Left ventricle myocardium inferior (tissue), 1 donor: ENCODE measurements at regions not wholly inside any gene's neighbourhood (a gene's known extent, or its start where the extent isn't known, plus 50 kb on each side); places are given as distances from the start of the nearest gene placed in this dataset.
"Not testable (repeated sequence)": the region's sequence is repeated elsewhere in the genome, so short reads cannot be mapped to it uniquely, and the experiment has no call there.

Experiments
- DNase-seq: peaks from one replicate; pipeline ENCODE4 v3.0.0-alpha.2; 2020
- H3K27ac ChIP-seq: fragments of 200-600 bp; replicated peaks from 2 replicates; pipeline ENCODE4 v1.8.0; 2021
- H3K27me3 ChIP-seq: fragments of 200-600 bp; 2 replicates; pipeline ENCODE4 v1.8.0; 2021; ENCODE audit warnings: low read depth
- H3K36me3 ChIP-seq: fragments of 200-600 bp; 2 replicates; pipeline ENCODE4 v1.8.0; 2021
- H3K4me1 ChIP-seq: fragments of 200-600 bp; 2 replicates; pipeline ENCODE4 v1.8.0; 2021
- H3K4me3 ChIP-seq: fragments of 200-600 bp; 2 replicates; pipeline ENCODE4 v1.8.0; 2021; ENCODE audit warnings: mild to moderate bottlenecking, moderate library complexity
- H3K9me3 ChIP-seq: fragments of 200-600 bp; replicated peaks from 2 replicates; pipeline ENCODE4 v1.8.0; 2021
- CTCF ChIP-seq: fragments of 200-600 bp; IDR thresholded peaks from 2 replicates; pipeline ENCODE4 v1.8.0; 2021; ENCODE audit warnings: antibody characterized with exemption, mild to moderate bottlenecking, borderline replicate concordance
- intact Hi-C: fragments of 100-400 bp; cut with micrococcal nuclease; formaldehyde crosslinking; loops from one replicate; pipeline ENCODE4 v1.11.0; 2022
- donor health status: DM: no; HTN: yes; CAD: no; lungs with severe emphysema.

GRCh38 chr6:16822975-16823717 lies 61.9 kb upstream of the ATXN1 start:
- intact Hi-C loops: no loop called here
- no peaks in the 10 kb centered on the region for H3K27me3 ChIP-seq
- H3K9me3 ChIP-seq: no peaks in the 10 kb centered on the region

GRCh38 chr6:16822529-16822928 lies 61.3 kb upstream of the ATXN1 start:
- no peaks in the 10 kb centered on the region for H3K27me3 ChIP-seq
- H3K4me1 ChIP-seq: no peaks in the 10 kb centered on the region
- no peak overlapping the region for H3K4me3 ChIP-seq
- no peak overlapping the region for H3K27ac ChIP-seq
- DNase-seq: no peak
- intact Hi-C loops: no loop called here
- TF ChIP-seq CTCF: no peak
- H3K36me3 ChIP-seq: no peaks in the 10 kb centered on the region
- H3K9me3 ChIP-seq: no peaks in the 10 kb centered on the region

More at GRCh38 chr6:16822975-16823717, 61.9 kb upstream of the ATXN1 start:
- DNase-seq: no peak
- Histone ChIP-seq H3K4me1 (no peaks in the 10 kb centered on the region), H3K4me3 (no peak overlapping the region), H3K36me3 (no peaks in the 10 kb centered on the region), H3K27ac (no peak overlapping the region)
- TF ChIP-seq CTCF: no peak

GRCh38 chr6:16821834-16822264 lies 60.6 kb upstream of the ATXN1 start:
- H3K36me3 ChIP-seq: no peaks in the 10 kb centered on the region
- no peak for TF ChIP-seq CTCF
- no peaks in the 10 kb centered on the region for H3K27me3 ChIP-seq
- no peaks in the 10 kb centered on the region for H3K9me3 ChIP-seq
- DNase-seq: no peak
- no peaks in the 10 kb centered on the region for H3K4me1 ChIP-seq
- intact Hi-C loops: no loop called here
- H3K4me3 ChIP-seq: no peak overlapping the region
- H3K27ac ChIP-seq: no peak overlapping the region

- H3K4me3 ChIP-seq, H3K4me1 ChIP-seq, H3K9me3 ChIP-seq, H3K36me3 ChIP-seq, DNase-seq, H3K27ac ChIP-seq, intact Hi-C loops, H3K27me3 ChIP-seq: not testable (repeated sequence)
Observed at GRCh38 chr6:16820262-16820661, 59.0 kb upstream of the ATXN1 start.

GRCh38 chr6:16819752-16820151 lies 58.5 kb upstream of the ATXN1 start:
- intact Hi-C loops: no loop called here

More at GRCh38 chr6:16819752-16820151, 58.5 kb upstream of the ATXN1 start:
- Histone ChIP-seq H3K4me3 (no peak overlapping the region), H3K27ac (no peak overlapping the region), H3K4me1 (no peaks in the 10 kb centered on the region), H3K9me3 (no peaks in the 10 kb centered on the region), H3K27me3 (no peaks in the 10 kb centered on the region), H3K36me3 (no peaks in the 10 kb centered on the region)
- DNase-seq: no peak
- peak; percentile 35 for TF ChIP-seq CTCF
